ENCODE measurements at regions not wholly inside any gene's neighbourhood (a gene's known extent, or its start where the extent isn't known, plus 50 kb on each side); places are given as distances from the start of the nearest gene placed in this dataset.
"Not testable (repeated sequence)": the region's sequence is repeated elsewhere in the genome, so short reads cannot be mapped to it uniquely, and the experiment has no call there.

DNA sequence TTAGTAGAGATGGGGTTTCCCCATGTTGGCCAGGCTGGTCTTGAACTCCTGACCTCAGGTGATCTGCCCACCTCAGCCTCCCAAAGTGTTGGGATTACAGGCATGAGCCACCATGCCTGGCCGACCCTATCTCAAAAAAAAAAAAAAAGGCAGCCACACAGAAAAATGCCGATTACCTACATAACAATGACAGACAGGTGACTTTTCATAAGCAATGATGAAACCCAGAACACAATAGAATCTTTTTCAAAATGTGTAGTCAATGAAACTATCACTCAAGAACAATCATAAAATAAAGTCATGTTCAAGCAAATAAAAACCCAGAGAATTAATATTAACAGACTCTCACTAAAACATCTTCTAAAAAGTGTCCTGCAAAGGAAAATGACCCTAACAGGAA lies 135.6 kb upstream of the MVB12B start:
- TF ChIP-seq YY1 (IDR thresholded peaks at IDR 0.05; ENCODE audit: extremely low read depth, insufficient replicate concordance, low read depth, low read length); SIN3A (IDR thresholded peaks at IDR 0.05; ENCODE audit: low read depth): not testable (repeated sequence)

Measured in HCT116 (cell line).